ENCODE measurements at regions not wholly inside any gene's neighbourhood (a gene's known extent, or its start where the extent isn't known, plus 50 kb on each side); places are given as distances from the start of the nearest gene placed in this dataset.

DNA sequence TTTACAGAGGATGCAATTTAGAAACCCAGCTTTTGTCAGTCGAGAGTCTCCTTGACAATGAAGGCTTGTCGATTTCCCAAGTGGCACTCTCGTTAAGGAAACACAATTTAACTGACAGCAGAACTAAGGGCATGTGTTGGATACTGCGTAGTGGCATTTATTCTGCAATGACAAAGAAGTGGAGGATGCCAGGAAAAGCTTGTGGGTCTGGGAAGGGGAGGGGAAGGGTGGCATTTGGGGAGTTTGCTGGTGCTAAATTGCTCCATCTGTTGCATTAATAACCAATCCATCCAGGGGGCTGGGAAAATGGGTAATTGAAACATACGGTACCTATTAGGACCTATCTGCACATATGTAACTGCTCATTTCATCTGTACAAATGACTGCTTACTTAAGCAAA is 190.6 kb downstream of the NSG2 start:
- no peak for DNase-seq

DNA sequence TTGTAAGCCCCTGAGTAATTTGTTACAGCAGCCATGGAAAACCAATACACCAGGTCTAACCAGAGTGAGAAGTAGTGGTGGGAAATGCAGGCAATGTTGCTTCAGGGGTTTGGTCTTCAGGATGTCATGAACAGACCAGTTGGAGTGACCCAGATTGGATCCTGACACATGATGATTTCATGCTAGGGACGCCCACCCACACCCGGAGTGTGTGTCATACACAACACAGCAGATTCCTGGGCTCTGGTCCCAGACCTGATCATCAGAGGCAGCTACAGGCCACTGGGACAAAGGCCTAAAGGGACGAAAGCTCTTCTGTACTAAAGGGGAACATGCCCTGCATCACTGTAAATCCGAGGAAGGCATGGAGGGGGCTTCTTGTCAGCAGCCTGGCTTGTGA is 194.2 kb downstream of the NSG2 start:
- no peak for DNase-seq

DNA sequence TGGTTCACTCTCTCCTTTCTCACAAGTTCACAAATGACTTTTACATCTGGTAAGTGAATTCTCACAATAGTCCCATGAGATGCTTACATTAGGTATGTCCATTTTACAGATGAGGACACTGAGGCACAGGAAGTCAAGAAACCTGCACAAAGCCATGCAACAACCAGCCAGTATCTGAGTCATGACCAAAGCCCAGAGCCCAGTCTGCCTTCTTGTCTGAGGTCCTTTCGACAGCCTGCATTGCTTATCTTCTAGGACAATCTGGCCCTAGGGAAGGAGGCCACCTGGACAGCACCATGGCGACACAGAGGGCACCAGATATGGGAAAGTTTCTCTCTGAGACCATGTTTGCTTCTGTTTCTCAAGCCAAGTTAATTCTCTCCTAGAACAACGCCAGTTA is 197.1 kb downstream of the NSG2 start:
- no peak for DNase-seq

DNA sequence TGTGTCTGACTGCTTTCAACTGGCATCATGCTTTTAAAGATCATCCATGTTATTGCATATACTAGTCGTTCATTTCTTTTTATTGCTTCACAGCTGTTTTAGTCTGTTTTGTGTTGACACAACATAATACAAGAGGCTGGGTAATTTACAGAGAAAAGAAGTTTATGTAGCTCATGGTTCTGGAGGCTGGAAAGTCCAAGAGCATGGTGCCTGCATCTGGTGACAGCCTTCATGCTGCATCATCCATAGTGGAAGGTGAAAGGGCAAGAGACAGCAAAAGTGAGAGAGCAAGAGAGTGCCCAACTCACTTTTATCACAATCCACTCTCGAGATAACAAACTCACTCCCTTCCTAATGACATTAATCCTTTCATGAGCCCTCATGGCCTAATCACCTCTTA is 198.4 kb downstream of the NSG2 start:
- DNase-seq: no peak

DNA sequence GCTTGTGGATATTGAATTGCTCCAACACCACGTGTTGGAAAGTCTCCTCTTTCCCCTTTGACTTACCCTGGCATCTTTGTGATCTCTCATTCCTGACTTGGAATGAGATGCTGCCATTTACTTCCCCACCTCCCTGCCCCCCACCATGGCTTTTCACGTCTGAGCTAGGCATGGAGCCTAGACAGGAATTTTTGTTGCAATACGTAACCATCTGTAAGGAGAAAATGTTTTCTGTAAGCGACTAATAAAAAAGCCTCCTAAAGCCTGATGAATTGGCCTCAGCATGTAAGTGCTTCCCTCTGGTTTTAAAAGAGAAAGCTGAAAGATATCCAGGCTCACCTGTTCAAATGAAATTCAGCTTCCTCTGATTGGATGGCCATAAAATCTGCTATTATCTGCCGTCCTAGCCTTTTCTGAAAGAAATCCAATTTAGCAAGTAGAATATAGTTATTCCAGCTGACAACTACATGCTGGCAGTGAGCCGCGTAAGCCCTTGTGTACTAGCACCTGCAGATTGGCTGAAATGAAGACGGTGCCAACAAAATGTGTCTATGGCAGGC is 200.1 kb downstream of the NSG2 start:
- DNase-seq: no peak

DNA sequence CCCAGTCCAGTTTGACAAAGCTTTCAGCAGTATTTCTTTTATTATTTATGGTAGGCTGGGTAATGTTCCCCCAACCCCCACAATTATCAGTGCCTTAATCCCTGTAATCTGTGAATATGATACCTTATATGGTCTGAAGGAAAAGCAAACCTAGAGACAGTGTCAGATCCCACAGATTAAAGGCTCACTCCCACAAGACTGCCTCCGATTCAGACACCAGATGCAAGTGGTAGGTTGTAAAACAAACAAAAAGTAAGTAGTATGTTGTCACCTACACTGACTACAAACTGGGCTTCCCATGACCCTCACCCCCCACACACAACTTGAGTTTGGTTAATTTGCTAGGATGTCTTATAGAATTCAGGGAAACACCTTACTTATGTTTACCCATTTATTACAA is 201.2 kb downstream of the NSG2 start:
- no peak for DNase-seq

GRCh38 chr5:174247301-174247700 is 201.8 kb downstream of the NSG2 start:
- DNase-seq: no peak

- DNase-seq: no peak
Measured at GRCh38 chr5:174251305-174252000, 205.9 kb downstream of the NSG2 start.

- DNase-seq: no peak
Measured at GRCh38 chr5:174252121-174252520, 206.6 kb downstream of the NSG2 start.

DNA sequence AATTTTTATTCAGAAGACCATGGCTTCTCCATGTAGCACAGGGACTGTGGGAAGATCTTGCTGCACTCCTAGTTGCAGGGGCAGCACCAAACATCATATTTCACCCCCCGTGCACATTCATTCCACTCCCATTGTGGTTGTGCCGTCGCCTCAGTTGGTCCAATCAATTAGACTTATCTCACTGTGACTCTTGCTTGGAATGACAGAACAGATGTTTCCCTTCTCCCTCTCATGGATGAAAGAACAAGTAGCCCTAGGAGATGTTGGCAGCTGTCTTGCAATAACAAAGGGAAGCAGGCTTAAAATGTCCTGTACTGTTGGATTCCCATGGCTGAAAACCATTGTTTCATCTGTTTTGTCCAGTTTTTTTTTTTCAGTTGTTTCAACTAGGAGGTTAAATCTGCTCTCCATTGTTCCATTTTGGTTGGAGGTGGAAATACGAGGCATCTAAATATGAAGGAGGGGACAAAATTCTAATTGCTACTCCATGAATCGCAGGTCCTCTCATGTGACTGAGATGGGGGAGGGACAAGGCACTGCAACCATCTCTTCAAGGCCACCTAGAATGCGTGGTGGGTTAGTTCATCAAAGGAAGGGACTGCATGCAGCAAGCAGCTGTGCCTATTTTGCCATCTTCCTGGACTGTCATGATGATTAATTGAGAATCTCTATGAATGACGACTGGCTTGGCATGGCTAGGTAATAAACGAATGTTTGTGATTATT is 214.4 kb downstream of the NSG2 start:
- DNase-seq: no peak

- no peak for DNase-seq
Measured at GRCh38 chr5:174271316-174271715, 225.8 kb downstream of the NSG2 start.

GRCh38 chr5:174272671-174273070 is 227.2 kb downstream of the NSG2 start:
- no peak for DNase-seq

- no peak for DNase-seq
Measured at GRCh38 chr5:174273325-174273724, 227.8 kb downstream of the NSG2 start.

GRCh38 chr5:174275959-174276358 is 230.5 kb downstream of the NSG2 start:
- no peak for DNase-seq

- DNase-seq: no peak
Measured at GRCh38 chr5:174281089-174281760, 235.7 kb downstream of the NSG2 start.

DNA sequence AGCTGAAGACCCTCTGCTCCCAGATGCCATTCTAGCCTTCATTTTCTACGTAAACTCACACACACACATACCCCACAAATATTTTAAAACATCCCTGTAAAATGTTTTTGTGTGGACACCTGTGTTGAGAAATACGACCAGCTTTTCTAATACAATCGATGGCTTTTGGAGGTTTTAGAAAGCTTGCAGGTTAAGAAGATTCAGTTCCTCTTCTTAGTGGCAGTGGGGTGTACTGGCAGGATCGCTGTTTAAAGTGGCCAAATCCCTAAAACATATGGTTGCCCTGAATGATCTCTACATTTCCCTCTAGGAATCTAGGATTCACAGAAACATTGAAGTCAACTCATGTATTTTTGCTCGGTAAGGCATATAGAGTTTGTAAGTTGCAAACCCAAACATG is 236.3 kb downstream of the NSG2 start:
- no peak for DNase-seq

GRCh38 chr5:174282391-174282790 is 236.9 kb downstream of the NSG2 start:
- DNase-seq: no peak

DNA sequence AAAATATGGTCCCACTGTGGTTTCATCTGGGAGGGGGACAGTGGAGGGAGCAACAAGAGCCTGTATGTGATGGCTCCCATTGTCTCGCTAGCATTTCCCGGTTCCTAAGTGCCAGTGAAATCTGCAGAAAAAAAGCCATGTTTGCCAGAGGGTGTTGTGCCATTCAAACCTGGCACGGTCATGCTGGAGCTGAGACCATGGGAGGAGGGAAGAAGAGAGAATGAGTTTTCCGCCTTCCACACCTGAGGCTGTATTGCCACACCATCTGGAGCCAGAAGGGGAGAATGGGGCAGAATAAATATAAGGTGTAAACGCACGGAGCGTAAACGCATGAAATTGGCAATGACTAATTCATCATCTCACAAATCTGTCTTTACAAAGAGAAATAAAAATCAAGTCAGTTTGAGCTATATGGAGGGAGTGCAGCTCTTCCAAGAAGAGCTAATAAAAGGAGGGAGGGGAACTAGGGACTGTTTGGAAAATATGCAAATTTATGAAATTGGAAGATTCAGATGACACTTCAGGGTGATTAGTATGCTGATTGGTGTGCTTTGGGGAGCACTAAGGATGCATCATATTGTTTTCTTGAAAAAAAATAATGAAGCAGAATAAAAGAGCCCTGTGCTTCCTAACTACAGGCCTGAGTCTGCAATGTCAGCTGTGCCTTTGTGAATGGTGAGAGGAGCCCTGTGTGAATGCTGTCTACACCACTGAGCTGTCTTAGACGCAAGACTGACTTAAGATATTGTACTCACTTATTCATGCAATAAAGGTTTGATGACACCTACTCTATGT is 237.9 kb downstream of the NSG2 start:
- DNase-seq: no peak

DNA sequence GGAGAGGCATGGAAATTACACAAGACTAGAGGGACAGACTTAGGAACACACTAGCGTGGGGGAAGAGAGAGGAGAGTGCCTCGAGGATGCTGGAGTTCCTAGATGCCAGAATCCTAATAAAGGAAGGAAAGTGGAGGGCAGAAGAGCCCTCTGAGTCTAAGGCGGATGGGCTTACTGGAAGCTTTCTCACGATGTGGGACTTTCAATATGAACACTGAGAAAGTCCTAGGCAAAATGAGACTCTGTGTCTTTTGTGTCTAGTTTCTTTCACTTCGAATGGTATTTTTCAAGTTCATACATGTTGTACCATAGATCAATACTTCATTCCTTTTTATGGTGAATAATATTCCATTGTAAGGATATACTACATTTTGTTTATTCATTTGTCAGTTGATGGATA is 239.4 kb downstream of the NSG2 start:
- no peak for DNase-seq

- DNase-seq: no peak
Measured at GRCh38 chr5:174287761-174288160, 242.3 kb downstream of the NSG2 start.

GRCh38 chr5:174288439-174288838 is 242.9 kb downstream of the NSG2 start:
- no peak for DNase-seq

DNA sequence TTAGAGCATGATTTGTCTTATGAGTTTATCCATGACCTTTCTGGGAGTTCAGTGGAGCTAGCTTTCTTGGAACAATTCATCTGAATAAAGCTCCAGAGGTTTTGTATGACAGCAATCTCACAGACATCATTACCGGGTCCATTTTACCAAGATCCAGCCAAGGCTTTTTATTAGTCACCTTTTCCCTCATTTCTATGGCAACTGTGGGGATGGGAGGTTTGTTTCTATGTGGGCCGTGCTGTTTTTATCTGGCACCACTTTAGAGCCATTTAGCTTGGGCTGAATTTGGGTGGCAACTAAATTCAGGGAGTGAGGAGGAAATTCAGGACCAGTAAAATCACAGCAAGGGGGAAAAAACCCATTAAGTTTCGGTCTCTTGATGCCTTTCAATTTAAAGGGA is 245.7 kb downstream of the NSG2 start:
- DNase-seq: no peak

GRCh38 chr5:174292348-174292747 is 246.8 kb downstream of the NSG2 start:
- DNase-seq: no peak
